HG02885 (cell line): ENCODE measurements at regions not wholly inside any gene's neighbourhood (a gene's known extent, or its start where the extent isn't known, plus 50 kb on each side); places are given as distances from the start of the nearest gene placed in this dataset.
A peak's percentile ranks its signal among the peaks of the same experiment; 100 is the strongest.

Experiments
- ATAC-seq: cut with Tn5 transposase; IDR thresholded peaks from one replicate; pipeline ENCODE4 v1.9.1; 2021; ENCODE audit warnings: mild to moderate bottlenecking; ENCODE audit not compliant: unreplicated experiment, poor library complexity

GRCh38 chr3:153311541-153311940, 149.5 kb downstream of the RAP2B start:
- ATAC-seq: no peak

GRCh38 chr3:153313302-153313965, 151.4 kb downstream of the RAP2B start:
- no peak for ATAC-seq

DNA sequence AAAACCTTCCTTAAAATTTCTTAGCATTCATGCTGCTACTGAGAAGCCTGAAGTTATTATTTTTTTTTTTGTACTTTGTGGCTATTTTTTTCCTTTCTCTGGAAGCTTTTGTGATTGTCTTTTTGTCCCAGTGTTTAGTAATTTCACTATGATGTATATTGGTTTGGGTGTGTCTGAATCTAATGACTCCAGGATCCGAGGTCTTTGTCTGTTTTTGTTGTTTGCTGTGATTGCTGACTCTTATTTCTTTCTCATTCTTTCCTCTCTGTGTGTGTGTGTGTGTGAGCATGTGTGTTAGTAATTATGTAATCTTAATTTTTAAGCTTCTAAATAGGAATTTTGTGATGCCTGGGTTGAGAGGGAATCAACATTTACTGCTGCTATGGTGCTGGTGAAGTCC, 152.0 kb downstream of the RAP2B start:
- no peak for ATAC-seq

DNA sequence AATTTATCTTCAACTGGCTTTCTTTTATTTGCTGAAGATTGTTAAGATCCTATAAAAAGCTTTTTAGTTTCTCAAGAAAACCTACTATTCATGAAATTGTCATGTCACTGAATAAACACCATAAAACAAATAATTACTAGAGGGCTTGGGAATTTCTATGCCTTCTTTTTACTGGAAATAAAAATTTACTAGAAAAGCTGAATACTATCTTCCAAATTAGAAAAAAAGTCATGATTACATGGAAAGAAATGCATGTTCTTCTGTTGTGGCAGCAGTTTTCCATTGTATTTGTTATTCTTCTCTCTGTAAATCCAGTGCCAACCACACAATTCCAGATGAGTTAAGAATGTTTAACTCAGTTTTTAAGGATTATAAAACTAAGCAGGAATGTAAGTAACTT, 153.8 kb downstream of the RAP2B start:
- ATAC-seq: no peak

DNA sequence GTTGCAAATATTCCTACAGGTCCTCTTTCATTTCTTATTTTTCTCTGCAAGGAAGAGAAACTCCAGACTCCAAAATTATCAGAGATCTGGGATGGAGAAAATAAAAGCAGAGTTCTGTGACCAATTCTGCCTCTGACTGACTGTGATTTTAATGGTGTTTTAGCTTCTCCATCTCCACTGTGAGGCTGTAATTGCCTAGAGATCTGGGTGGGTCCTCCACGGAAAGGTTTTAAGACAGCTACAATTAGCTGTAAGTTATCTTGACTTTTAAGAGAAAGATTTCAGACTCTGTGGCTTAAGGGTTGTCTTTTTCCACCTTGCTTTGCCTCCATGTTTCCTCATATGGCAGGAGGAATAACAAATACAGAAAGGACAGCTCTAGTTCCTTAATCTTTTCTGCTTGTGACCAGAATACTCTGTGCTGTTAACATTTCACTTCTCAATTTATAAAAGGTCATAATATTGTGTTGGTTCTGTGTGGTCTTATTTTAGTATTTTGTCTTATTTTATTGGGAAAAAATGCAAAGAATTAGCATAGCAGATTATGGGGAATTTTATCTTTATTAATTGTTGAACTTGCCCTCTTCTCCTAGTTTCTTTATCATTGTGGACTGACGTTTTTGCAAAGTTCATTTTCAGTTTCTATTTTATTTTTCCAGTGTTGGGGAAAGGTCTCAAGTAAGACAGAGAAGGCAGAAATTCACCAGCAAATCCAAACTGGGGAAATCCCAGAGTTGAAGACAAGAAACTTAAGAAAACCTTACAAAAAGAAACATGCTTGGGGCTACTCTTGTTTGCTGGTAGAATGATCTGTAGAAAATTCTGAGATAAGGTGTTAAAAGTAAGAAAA, 157.9 kb downstream of the RAP2B start:
- ATAC-seq: no peak

- ATAC-seq: no peak
These were observed 158.6 kb downstream of the RAP2B start for GRCh38 chr3:153320585-153321128.

GRCh38 chr3:153328690-153329089, 166.7 kb downstream of the RAP2B start:
- no peak for ATAC-seq

- no peak for ATAC-seq
These were observed 168.9 kb downstream of the RAP2B start for GRCh38 chr3:153330901-153331300.

- no peak for ATAC-seq
These were observed 169.7 kb downstream of the RAP2B start for GRCh38 chr3:153331676-153332075.

DNA sequence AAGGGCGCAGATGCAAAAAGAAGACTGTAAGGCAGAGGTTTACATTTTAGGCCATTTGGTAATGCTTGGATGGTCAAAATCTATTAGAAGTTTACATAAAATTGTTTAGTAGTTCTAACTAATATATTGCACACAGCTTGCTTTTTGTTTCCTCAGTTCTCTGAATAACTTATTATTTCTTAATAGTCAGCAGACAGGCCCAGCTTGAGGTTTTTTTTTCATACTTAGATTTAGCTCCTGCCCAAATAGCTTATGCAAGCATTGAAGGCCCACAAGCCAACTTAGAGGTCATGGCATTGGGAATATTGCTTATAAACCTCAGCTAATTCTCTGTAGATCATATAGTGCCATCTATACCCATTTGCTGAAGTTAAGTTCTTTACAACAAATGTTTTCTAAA, 172.5 kb downstream of the RAP2B start:
- ATAC-seq: no peak

GRCh38 chr3:153337369-153337768, 175.3 kb downstream of the RAP2B start:
- ATAC-seq: no peak

DNA sequence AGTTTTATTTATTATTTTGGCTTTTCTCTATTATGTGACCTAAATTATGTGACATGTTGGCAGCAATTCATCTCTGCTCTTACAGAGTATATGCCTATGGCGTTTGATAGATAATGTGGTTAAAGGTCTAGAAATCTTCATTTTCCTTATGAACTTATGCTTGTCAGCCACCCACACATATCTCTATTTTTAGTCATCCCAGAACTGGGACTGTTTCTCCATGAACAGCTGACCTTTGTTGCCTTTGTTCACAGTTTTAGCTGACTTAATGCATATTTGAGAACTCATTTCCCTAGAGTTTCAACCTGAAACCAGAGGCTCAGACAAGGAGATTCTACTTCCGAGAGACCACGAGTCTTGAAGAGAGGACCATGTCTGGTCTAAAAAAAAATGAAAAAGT, 176.5 kb downstream of the RAP2B start:
- no peak for ATAC-seq

DNA sequence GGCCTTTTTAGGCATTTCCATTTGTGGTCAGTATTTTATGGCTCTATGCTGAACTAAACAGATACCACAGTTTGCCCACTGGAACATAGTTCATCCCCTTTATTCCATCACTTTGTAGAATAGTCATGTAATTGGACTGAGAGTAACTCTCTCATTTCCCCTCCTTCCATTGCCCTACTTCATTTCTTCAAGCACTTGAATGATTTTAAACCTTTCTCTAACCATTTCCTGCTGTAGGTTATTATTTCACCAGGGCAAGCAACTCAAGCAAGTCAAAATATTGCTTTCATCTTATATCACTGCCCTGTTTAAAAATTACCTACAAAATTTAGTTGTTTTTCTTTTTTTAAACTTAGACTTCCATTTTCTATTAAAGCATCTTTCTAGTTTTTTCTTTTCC, 177.0 kb downstream of the RAP2B start:
- no peak for ATAC-seq

- ATAC-seq: no peak
These were observed 182.2 kb downstream of the RAP2B start for GRCh38 chr3:153343988-153344782.

- ATAC-seq: no peak
These were observed 186.6 kb downstream of the RAP2B start for GRCh38 chr3:153348457-153349107.

GRCh38 chr3:153349108-153349499, 187.1 kb downstream of the RAP2B start:
- peak; percentile 86 for ATAC-seq

GRCh38 chr3:153350420-153350819, 188.4 kb downstream of the RAP2B start:
- ATAC-seq: no peak

DNA sequence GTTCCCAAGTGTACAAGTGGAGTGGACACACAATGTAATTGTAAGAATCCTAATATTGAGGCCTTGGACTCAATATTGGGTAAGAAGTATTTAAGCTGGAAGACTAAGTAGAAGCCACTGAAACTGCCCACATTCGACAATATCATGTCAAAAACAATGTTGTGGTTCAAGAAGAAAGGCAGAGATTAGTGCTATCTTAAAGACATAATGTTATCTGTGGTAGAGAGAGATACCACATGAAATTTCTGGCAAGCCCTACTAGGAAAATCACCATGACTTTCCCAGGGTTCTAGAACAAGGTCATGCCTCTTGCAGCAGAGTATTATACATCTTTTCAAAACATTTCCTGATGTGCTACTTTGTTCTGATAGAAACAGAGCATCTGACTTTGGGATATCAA, 192.6 kb downstream of the RAP2B start:
- ATAC-seq: no peak

- no peak for ATAC-seq
These were observed 193.5 kb downstream of the RAP2B start for GRCh38 chr3:153355559-153355958.

DNA sequence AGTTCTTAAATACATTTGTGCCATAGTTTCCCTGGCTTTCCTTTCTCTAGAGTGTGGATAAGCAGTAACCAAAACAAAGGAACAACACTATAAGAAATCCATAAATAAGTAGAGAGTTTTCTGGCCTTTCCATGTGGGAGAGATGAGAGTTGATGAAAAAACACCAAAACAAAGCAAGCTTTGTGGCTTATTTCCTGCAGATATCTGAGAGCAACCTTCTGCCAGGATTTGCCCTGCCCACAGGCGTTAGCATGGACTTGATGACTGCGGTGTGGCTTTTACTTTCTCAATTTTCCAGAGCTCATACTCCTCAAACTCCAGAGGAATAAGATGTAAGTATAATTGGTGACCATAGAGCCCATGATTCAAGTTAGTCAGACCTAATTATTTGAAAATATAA, 194.9 kb downstream of the RAP2B start:
- no peak for ATAC-seq
